WTC11 (cell line): ENCODE measurements at regions not wholly inside any gene's neighbourhood (a gene's known extent, or its start where the extent isn't known, plus 50 kb on each side); places are given as distances from the start of the nearest gene placed in this dataset.

ENCODE experiments used
- ATAC-seq: fragments of 200-7000 bp; cut with Tn5 transposase; 2 replicates; pipeline ENCODE4 v1.10.0; 2021; ENCODE audit warnings: mild to moderate bottlenecking, moderate library complexity
- CTCF ChIA-PET: fragments of 300-600 bp; sonication (Branson Sonifier 250); formaldehyde crosslinking; loops from one replicate; lab custom pipeline; 2021; ENCODE audit warnings: antibody characterized with exemption; lab: Charles Lee
- POLR2A ChIA-PET: fragments of 350-600 bp; sonication (Branson Sonifier 250); formaldehyde crosslinking; loops from one replicate; lab custom pipeline; 2021; ENCODE audit warnings: antibody characterized with exemption; lab: Charles Lee
- DNase-seq: peaks from one replicate; pipeline ENCODE4 v3.0.0; 2021; ENCODE audit warnings: low spot score
- H3K27ac Mint-ChIP-seq: 2 replicates; pipeline ENCODE4 v1.8.0; 2021; ENCODE audit warnings: mixed read lengths
- H3K27me3 Mint-ChIP-seq: 2 replicates; pipeline ENCODE4 v1.8.0; 2021; ENCODE audit warnings: low read depth, mild to moderate bottlenecking, moderate library complexity, mixed read lengths
- H3K36me3 Mint-ChIP-seq: 2 replicates; pipeline ENCODE4 v1.8.0; 2021; ENCODE audit warnings: mixed read lengths
- H3K4me1 Mint-ChIP-seq: 2 replicates; pipeline ENCODE4 v1.8.0; 2022; ENCODE audit warnings: mixed read lengths
- H3K4me3 Mint-ChIP-seq: 2 replicates; pipeline ENCODE4 v1.8.0; 2021; ENCODE audit warnings: mild to moderate bottlenecking, moderate library complexity, mixed read lengths
- H3K9me3 Mint-ChIP-seq: 2 replicates; pipeline ENCODE4 v1.8.0; 2021; ENCODE audit warnings: mixed read lengths
- ATF1 ChIP-seq: sonication (generic); formaldehyde crosslinking; IDR thresholded peaks from 2 replicates; pipeline ENCODE4 v1.8.1; 2023; ENCODE audit warnings: mild to moderate bottlenecking, moderate library complexity, missing genetic modification reagents
- ATF6 ChIP-seq: sonication (generic); formaldehyde crosslinking; IDR thresholded peaks from 2 replicates; pipeline ENCODE4 v1.8.1; 2023; ENCODE audit warnings: mild to moderate bottlenecking, missing genetic modification reagents
- FOXP1 ChIP-seq: sonication (generic); formaldehyde crosslinking; IDR thresholded peaks from 2 replicates; pipeline ENCODE4 v1.8.0; 2022; ENCODE audit warnings: missing genetic modification reagents, mild to moderate bottlenecking, moderate library complexity, borderline replicate concordance
- FOXP4 ChIP-seq: sonication (generic); formaldehyde crosslinking; IDR thresholded peaks from 2 replicates; pipeline ENCODE4 v1.8.0; 2022; ENCODE audit warnings: mild to moderate bottlenecking, missing genetic modification reagents
- GABPB1 ChIP-seq: sonication (generic); formaldehyde crosslinking; IDR thresholded peaks from 2 replicates; pipeline ENCODE4 v1.8.1; 2023; ENCODE audit warnings: mild to moderate bottlenecking, missing genetic modification reagents
- GRHL2 ChIP-seq: fragments of 250-450 bp; sonication (Bioruptor Pico); IDR thresholded peaks from 2 replicates; pipeline ENCODE4 v1.8.0; 2022; ENCODE audit warnings: mild to moderate bottlenecking, moderate library complexity; ENCODE audit not compliant: insufficient replicate concordance, severe bottlenecking
- HMGXB4 ChIP-seq: sonication (generic); formaldehyde crosslinking; IDR thresholded peaks from 2 replicates; pipeline ENCODE4 v1.8.1; 2023; ENCODE audit warnings: mild to moderate bottlenecking, moderate library complexity, missing genetic modification reagents
- JAZF1 ChIP-seq: fragments of 250-450 bp; sonication (Bioruptor Pico); IDR thresholded peaks from 2 replicates; pipeline ENCODE4 v1.9.0; 2021; ENCODE audit warnings: moderate library complexity, mild to moderate bottlenecking, inconsistent platforms
- MAX ChIP-seq: sonication (generic); formaldehyde crosslinking; IDR thresholded peaks from 2 replicates; pipeline ENCODE4 v1.8.0; 2022; ENCODE audit warnings: mild to moderate bottlenecking, missing genetic modification reagents
- MLX ChIP-seq: sonication (generic); formaldehyde crosslinking; IDR thresholded peaks from 2 replicates; pipeline ENCODE4 v1.8.1; 2023; ENCODE audit warnings: mild to moderate bottlenecking, missing genetic modification reagents, moderate library complexity
- NFATC4 ChIP-seq: fragments of 250-450 bp; sonication (Bioruptor Pico); IDR thresholded peaks from 2 replicates; pipeline ENCODE4 v1.9.0; 2021; ENCODE audit warnings: mild to moderate bottlenecking
- RELA ChIP-seq: sonication (generic); formaldehyde crosslinking; IDR thresholded peaks from 2 replicates; pipeline ENCODE4 v1.8.1; 2022; ENCODE audit warnings: missing genetic modification reagents, mild to moderate bottlenecking, borderline replicate concordance
- RORB ChIP-seq: fragments of 250-450 bp; sonication (Bioruptor Pico); IDR thresholded peaks from 2 replicates; pipeline ENCODE4 v1.9.0; 2021; ENCODE audit warnings: mild to moderate bottlenecking
- TP53 ChIP-seq: sonication (generic); formaldehyde crosslinking; IDR thresholded peaks from 2 replicates; pipeline ENCODE4 v1.8.1; 2023; ENCODE audit warnings: mild to moderate bottlenecking, missing genetic modification reagents
- ZBTB21 ChIP-seq: sonication (generic); formaldehyde crosslinking; IDR thresholded peaks from 2 replicates; pipeline ENCODE4 v1.8.1; 2023; ENCODE audit warnings: mild to moderate bottlenecking, missing genetic modification reagents, borderline replicate concordance
- ZNF138 ChIP-seq: sonication (generic); formaldehyde crosslinking; conservative IDR thresholded peaks from 2 replicates; pipeline ENCODE4 v1.8.1; 2022; ENCODE audit warnings: mild to moderate bottlenecking, moderate library complexity, missing genetic modification reagents
- ZNF219 ChIP-seq: sonication (generic); formaldehyde crosslinking; IDR thresholded peaks from 2 replicates; pipeline ENCODE4 v1.8.0; 2023; ENCODE audit warnings: missing genetic modification reagents, mild to moderate bottlenecking, borderline replicate concordance
- ZNF263 ChIP-seq: sonication (generic); formaldehyde crosslinking; IDR thresholded peaks from 2 replicates; pipeline ENCODE4 v1.8.1; 2022; ENCODE audit warnings: low read depth, mild to moderate bottlenecking, moderate library complexity, missing genetic modification reagents
- ZNF281 ChIP-seq: sonication (generic); formaldehyde crosslinking; IDR thresholded peaks from 2 replicates; pipeline ENCODE4 v1.8.0; 2023; ENCODE audit warnings: mild to moderate bottlenecking, missing genetic modification reagents
- ZNF317 ChIP-seq: sonication (generic); formaldehyde crosslinking; IDR thresholded peaks from 2 replicates; pipeline ENCODE4 v1.8.1; 2023; ENCODE audit warnings: low read depth, mild to moderate bottlenecking, moderate library complexity, missing genetic modification reagents, borderline replicate concordance
- ZNF512 ChIP-seq: sonication (generic); formaldehyde crosslinking; IDR thresholded peaks from 2 replicates; pipeline ENCODE4 v1.8.1; 2022; ENCODE audit warnings: missing genetic modification reagents, borderline replicate concordance

- TF ChIP-seq ZNF281 (no peak), ZNF138 (CRISPR knock-in tag) (no peak), ZNF512 (no peak), RELA (no peak), ATF6 (no peak)
These were observed 979.6 kb upstream of the SPRY2 start (continued) for GRCh38 chr13:81320516-81320915.

- no peak for ATAC-seq
- CTCF ChIA-PET, result no interaction called here
- TF ChIP-seq MAX (CRISPR knock-in tag), result no peak
- TF ChIP-seq GRHL2, result no peak
- no peak for TF ChIP-seq ZBTB21
- TF ChIP-seq TP53 (CRISPR knock-in tag), result no peak
- no peak for TF ChIP-seq RORB
- no peak for TF ChIP-seq NFATC4 (CRISPR knock-in tag)
- no peak overlapping the region for H3K4me3 Mint-ChIP-seq
- no peak overlapping the region for H3K27ac Mint-ChIP-seq
- peaks cover 8% of the 10 kb centered on the region for H3K9me3 Mint-ChIP-seq
- no peak for DNase-seq
- H3K36me3 Mint-ChIP-seq, result no peaks in the 10 kb centered on the region
- peaks cover 7% of the 10 kb centered on the region for H3K4me1 Mint-ChIP-seq
- no peaks in the 10 kb centered on the region for H3K27me3 Mint-ChIP-seq
- POLR2A ChIA-PET, result interaction anchor here (0.6 kb wide), 1 partner anchor 508 kb away, joined by 3 read pairs; no protein-coding TSS in a partner anchor
These were observed 978.4 kb upstream of the SPRY2 start for GRCh38 chr13:81319351-81319750.

- ChIA-PET CTCF (no interaction called here), POLR2A (interaction anchor here (0.7 kb wide), 1 partner anchor 557 kb away, joined by 5 read pairs; no protein-coding TSS in a partner anchor)
- ATAC-seq, result no peak
- DNase-seq, result no peak
- Mint-ChIP-seq H3K9me3 (peaks cover 6% of the 10 kb centered on the region), H3K4me3 (no peak overlapping the region), H3K36me3 (no peaks in the 10 kb centered on the region), H3K27ac (no peak overlapping the region), H3K27me3 (no peaks in the 10 kb centered on the region), H3K4me1 (peaks cover 4% of the 10 kb centered on the region)
- TF ChIP-seq ZNF219 (no peak), HMGXB4 (no peak), ZNF317 (CRISPR knock-in tag) (no peak), GABPB1 (CRISPR knock-in tag) (no peak), FOXP4 (no peak), FOXP1 (CRISPR knock-in tag) (no peak), ZNF263 (CRISPR knock-in tag) (no peak), JAZF1 (CRISPR knock-in tag) (no peak), ATF1 (no peak), MLX (CRISPR knock-in tag) (no peak)
These were observed 977.5 kb upstream of the SPRY2 start for GRCh38 chr13:81318231-81319019.
